ENCODE measurements at regions not wholly inside any gene's neighbourhood (a gene's known extent, or its start where the extent isn't known, plus 50 kb on each side); places are given as distances from the start of the nearest gene placed in this dataset.

DNA sequence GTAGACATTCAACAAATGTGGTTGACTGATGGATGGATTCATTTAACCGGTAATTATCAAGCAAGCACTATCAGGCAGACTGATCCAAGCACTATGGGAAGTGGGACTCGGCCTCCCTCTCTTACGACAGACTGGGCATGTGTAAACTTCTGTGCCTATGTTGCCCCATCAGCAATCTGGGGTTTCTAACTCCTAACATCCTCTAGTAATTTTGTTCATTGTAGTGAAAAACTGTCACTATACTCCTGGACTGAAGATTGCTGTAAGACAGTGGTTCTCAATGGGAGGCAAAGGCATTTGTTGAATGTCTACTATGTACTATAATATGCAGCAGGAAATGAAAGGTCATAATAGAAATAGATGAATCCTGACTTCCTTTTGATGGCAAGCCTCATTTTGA lies 51.2 kb upstream of the CREB1 start:
- TF ChIP-seq, protein P1, sequence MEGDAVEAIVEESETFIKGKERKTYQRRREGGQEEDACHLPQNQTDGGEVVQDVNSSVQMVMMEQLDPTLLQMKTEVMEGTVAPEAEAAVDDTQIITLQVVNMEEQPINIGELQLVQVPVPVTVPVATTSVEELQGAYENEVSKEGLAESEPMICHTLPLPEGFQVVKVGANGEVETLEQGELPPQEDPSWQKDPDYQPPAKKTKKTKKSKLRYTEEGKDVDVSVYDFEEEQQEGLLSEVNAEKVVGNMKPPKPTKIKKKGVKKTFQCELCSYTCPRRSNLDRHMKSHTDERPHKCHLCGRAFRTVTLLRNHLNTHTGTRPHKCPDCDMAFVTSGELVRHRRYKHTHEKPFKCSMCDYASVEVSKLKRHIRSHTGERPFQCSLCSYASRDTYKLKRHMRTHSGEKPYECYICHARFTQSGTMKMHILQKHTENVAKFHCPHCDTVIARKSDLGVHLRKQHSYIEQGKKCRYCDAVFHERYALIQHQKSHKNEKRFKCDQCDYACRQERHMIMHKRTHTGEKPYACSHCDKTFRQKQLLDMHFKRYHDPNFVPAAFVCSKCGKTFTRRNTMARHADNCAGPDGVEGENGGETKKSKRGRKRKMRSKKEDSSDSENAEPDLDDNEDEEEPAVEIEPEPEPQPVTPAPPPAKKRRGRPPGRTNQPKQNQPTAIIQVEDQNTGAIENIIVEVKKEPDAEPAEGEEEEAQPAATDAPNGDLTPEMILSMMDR (conservative IDR thresholded peaks at IDR 0.05) = no peak
- TF ChIP-seq ZFX (IDR thresholded peaks at IDR 0.05) = no peak

Data from C4-2B (cell line).